ENCODE measurements at regions not wholly inside any gene's neighbourhood (a gene's known extent, or its start where the extent isn't known, plus 50 kb on each side); places are given as distances from the start of the nearest gene placed in this dataset.

- no peak for TF ChIP-seq TAF1 (IDR thresholded peaks at IDR 0.05; ENCODE audit: borderline replicate concordance, low read depth, low read length)
- TF ChIP-seq RAD21 (IDR thresholded peaks at IDR 0.05; ENCODE audit: low read length): no peak
- no peak for TF ChIP-seq FOXJ3 (CRISPR knock-in tag; IDR thresholded peaks at IDR 0.05)
- no peak for TF ChIP-seq CTCF (IDR thresholded peaks at IDR 0.05)
- TF ChIP-seq CHD2 (IDR thresholded peaks at IDR 0.05; ENCODE audit: low read length, partially characterized antibody): no peak
- no peak for TF ChIP-seq RFX5 (IDR thresholded peaks at IDR 0.05; ENCODE audit: low read length)
- no peak for TF ChIP-seq USF2 (IDR thresholded peaks at IDR 0.05; ENCODE audit: borderline replicate concordance, low read depth, low read length)
- TF ChIP-seq ZBTB33 (IDR thresholded peaks at IDR 0.05; ENCODE audit: borderline replicate concordance, low read depth): no peak
- TF ChIP-seq TEAD4 (IDR thresholded peaks at IDR 0.05; ENCODE audit: borderline replicate concordance, insufficient read depth): no peak
- TF ChIP-seq MXI1 (IDR thresholded peaks at IDR 0.05; ENCODE audit: low read depth, low read length): no peak
- TF ChIP-seq NFIC (IDR thresholded peaks at IDR 0.05; ENCODE audit: borderline replicate concordance): no peak
Measured at GRCh38 chr12:47303995-47304560, 224.3 kb upstream of the AMIGO2 start.

All from SK-N-SH (cell line).